ENCODE measurements at regions not wholly inside any gene's neighbourhood (a gene's known extent, or its start where the extent isn't known, plus 50 kb on each side); places are given as distances from the start of the nearest gene placed in this dataset.

GRCh38 chr13:70662231-70662940 is 554.1 kb upstream of the KLHL1 start:
- WGBS, 3 donors: 68 to 88% (median 79%) methylated on average over 1 of the region's 1 CpG

GRCh38 chr13:70644052-70644451 is 535.8 kb upstream of the KLHL1 start:
- intact Hi-C loops (cut with DNase I): no loop called here
- TF ChIP-seq EP300 (IDR thresholded peaks at IDR 0.05) (no peak), POLR2A (IDR thresholded peaks at IDR 0.05) (no peak), CTCF (IDR thresholded peaks at IDR 0.05) (no peak)

More at GRCh38 chr13:70662231-70662940, 554.1 kb upstream of the KLHL1 start:
- no peak overlapping the region for H3K27ac ChIP-seq
- no peaks in the 10 kb centered on the region for H3K36me3 ChIP-seq
- no peaks in the 10 kb centered on the region for H3K4me1 ChIP-seq (ENCODE audit: insufficient read depth)
- intact Hi-C loops (cut with DNase I): no loop called here
- H3K27me3 ChIP-seq: no peaks in the 10 kb centered on the region
- no peak for DNase-seq
- TF ChIP-seq CTCF (IDR thresholded peaks at IDR 0.05) (no peak), POLR2A (IDR thresholded peaks at IDR 0.05) (no peak), EP300 (IDR thresholded peaks at IDR 0.05) (no peak)
- H3K9me3 ChIP-seq: no peaks in the 10 kb centered on the region
- H3K4me3 ChIP-seq: no peak overlapping the region

GRCh38 chr13:70634893-70635292 is 526.6 kb upstream of the KLHL1 start:
- H3K36me3 ChIP-seq: no peaks in the 10 kb centered on the region
- H3K27me3 ChIP-seq: no peaks in the 10 kb centered on the region
- intact Hi-C loops (cut with DNase I): no loop called here
- H3K4me3 ChIP-seq: no peak overlapping the region
- H3K27ac ChIP-seq: no peak overlapping the region
- WGBS, 3 donors: 91% methylated on average over 3 of the region's 3 CpGs
- no peaks in the 10 kb centered on the region for H3K9me3 ChIP-seq
- TF ChIP-seq CTCF (IDR thresholded peaks at IDR 0.05): no peak
- no peak for TF ChIP-seq POLR2A (IDR thresholded peaks at IDR 0.05)
- TF ChIP-seq EP300 (IDR thresholded peaks at IDR 0.05): no peak
- H3K4me1 ChIP-seq (ENCODE audit: insufficient read depth): no peaks in the 10 kb centered on the region
- DNase-seq: no peak

More at GRCh38 chr13:70644052-70644451, 535.8 kb upstream of the KLHL1 start:
- Histone ChIP-seq H3K9me3 (no peaks in the 10 kb centered on the region), H3K4me3 (no peak overlapping the region), H3K27ac (no peak overlapping the region), H3K36me3 (no peaks in the 10 kb centered on the region), H3K4me1 (ENCODE audit: insufficient read depth) (no peaks in the 10 kb centered on the region), H3K27me3 (no peaks in the 10 kb centered on the region)
- DNase-seq: no peak
- WGBS, 3 donors: 64 to 70% (median 65%) methylated on average over 6 of the region's 6 CpGs

GRCh38 chr13:70630247-70630646 is 522.0 kb upstream of the KLHL1 start:
- DNase-seq: no peak
- H3K36me3 ChIP-seq: no peaks in the 10 kb centered on the region
- WGBS, 3 donors: 71 to 82% (median 74%) methylated on average over 2 of the region's 2 CpGs
- H3K9me3 ChIP-seq: no peaks in the 10 kb centered on the region
- H3K27me3 ChIP-seq: no peaks in the 10 kb centered on the region
- TF ChIP-seq EP300 (IDR thresholded peaks at IDR 0.05) (no peak), CTCF (IDR thresholded peaks at IDR 0.05) (no peak), POLR2A (IDR thresholded peaks at IDR 0.05) (no peak)
- H3K4me1 ChIP-seq (ENCODE audit: insufficient read depth): no peaks in the 10 kb centered on the region
- intact Hi-C loops (cut with DNase I): no loop called here
- H3K4me3 ChIP-seq: no peak overlapping the region
- no peak overlapping the region for H3K27ac ChIP-seq

Measured in ovary (tissue), 7 donors.